Hematopoietic multipotent progenitor cell treated with erythropoietin and hydrocortisone succinate and interleukin-3 and kit ligand, for 6 days (in vitro differentiated cells): ENCODE measurements at regions not wholly inside any gene's neighbourhood (a gene's known extent, or its start where the extent isn't known, plus 50 kb on each side); places are given as distances from the start of the nearest gene placed in this dataset.
A peak's percentile ranks its signal among the peaks of the same experiment; 100 is the strongest.
"Not testable (repeated sequence)": the region's sequence is repeated elsewhere in the genome, so short reads cannot be mapped to it uniquely, and the experiment has no call there.

Experiments used
- DNase-seq: peaks from one replicate; pipeline ENCODE4 v3.0.0-alpha.2; 2015

DNA sequence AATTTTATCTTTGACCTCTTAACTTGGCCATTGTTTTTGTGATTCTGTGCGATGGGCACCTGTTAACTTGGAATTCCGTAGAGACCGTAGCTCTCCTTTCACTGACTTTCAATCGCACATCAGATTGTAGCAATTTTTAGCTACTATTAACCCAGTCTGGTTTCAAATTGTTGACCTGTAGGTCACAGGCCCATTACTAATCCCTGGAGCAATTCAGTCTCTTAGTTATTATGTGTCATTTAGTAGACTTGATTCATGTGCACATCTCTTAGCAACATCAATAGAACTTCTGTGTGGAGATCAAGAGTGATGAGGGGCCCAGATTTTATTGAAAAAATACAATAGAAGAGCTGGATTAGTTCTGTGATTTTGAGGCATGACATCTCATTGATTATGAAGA, 549.6 kb upstream of the SLC10A2 start:
- DNase-seq, result no peak

DNA sequence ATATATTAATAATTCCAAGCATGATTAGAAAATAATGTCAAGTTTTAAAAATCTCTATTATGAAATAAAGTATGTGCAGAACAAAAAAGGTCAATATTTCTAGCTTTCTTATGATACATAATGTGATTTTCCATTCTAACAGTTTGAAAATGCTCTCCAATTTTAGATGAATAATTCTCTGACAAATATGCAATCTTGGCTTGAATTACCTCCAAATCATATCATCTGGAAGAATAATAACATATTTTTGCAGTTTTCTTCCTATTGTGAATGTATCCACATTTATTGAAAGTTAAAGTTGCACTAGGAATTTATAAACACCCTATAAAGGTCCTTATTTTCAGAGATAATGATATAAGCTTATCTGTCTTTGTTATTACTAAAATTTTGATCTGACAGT, 548.5 kb upstream of the SLC10A2 start:
- DNase-seq, result no peak

DNA sequence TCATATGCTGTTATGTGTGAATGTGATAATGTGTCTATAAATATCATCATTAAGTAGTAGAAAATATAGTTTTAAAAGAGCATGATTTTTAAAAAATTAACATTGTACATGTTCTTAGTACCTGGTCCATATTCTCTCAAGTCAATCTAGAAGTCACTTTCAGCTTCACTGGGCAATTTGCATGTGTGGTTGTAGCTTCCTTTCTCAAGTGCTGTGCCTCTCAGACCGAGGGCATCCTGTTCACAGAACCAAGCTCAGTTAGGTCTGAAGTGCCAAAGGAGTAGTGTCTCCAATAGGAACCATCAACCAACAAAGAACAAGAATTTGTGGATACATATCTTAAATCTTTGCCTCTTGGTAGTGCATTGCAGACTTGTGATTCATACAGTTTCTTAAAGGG, 541.8 kb upstream of the SLC10A2 start:
- DNase-seq, result no peak

DNA sequence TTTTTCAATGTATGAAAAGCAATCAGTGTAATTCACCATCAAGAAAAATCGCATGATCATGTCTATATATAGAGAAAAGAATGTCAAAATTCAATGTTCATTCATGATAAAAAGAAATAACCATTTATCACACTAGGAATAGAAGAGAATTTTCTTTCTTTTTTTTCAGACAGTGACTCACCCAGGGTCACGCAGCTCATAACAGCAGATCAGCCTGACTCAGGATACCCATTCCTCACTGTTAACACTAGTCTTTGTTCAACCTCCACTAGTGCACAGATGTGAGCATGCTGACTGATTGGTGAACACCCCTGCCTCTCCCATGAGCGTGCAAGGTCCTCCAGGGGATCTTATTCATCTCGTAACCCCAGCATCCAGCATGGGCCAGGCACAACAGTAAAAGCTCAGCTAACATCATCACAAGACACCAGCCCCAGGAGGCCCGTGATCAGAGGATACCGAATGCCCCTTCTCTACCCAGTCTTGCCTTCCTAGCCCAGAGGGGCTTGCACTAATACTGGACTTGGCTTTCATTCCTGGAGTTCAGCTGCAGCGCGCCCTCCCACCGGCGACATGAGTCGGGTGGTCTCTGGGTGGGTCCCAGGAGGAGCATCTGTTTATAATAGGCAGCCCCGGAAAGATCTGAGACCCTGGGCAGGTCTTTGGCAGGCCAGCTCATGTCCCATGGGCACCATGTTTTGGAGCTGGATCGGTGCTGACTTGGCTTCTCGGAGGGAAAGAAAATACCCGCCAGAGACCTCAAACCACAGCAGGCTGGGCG, 539.5 kb upstream of the SLC10A2 start:
- DNase-seq, result no peak

DNA sequence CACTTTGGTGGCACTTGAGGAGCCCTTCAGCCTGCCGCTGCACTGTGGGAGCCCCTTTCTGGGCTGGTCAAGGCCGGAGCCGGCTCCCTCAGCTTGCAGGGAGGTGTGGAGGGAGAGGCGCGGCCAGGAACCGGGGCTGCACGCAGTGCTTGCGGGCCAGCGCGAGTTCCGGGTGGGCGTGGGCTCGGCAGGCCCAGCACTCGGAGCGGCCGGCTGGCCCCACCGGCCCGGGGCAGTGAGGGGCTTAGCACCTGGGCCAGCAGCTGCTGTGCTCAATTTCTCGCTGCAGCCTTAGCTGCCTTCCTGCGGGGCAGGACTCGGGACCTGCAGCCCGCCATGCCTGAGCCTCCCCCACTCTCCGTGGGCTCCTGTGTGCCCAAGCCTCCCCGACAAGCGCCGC, 533.7 kb upstream of the SLC10A2 start:
- not testable (repeated sequence) for DNase-seq

DNA sequence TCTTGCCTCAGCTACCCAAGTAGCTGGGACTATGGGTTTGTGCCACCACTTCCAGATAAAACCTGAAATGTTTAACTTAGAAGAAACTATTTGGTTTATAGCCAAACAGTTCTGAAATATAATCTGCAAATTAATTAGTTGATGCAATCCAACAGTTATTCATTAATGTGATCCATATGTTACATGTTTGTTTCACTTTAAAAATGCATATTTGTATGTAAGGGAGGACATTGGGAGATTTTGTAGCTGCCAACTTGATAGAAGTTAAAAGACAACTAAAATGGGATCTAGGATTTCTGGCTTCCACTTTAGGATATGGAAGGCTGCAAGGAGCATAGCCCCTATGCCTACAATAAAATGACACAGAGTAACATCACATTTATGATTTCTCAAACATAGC, 532.5 kb upstream of the SLC10A2 start:
- no peak for DNase-seq

DNA sequence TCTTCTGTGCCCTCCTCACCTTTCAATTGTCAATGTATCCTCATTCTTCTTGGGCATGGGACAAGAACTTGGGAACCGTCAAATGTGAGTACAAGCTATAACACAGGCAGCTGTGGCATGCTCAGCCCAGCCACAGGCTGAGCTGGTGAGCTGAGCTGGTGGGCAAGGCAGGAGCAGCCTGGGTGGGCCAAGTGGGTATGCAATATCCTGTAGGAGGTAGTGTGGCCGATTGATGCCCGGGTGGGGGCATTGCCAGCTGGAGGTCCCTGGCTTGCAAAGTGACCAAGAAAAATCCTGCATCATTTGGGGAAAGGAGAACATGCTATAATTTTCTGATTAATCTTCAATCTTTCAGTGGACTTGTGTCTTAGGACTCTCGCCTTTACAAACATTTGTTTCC, 507.2 kb upstream of the SLC10A2 start:
- DNase-seq, result no peak

DNA sequence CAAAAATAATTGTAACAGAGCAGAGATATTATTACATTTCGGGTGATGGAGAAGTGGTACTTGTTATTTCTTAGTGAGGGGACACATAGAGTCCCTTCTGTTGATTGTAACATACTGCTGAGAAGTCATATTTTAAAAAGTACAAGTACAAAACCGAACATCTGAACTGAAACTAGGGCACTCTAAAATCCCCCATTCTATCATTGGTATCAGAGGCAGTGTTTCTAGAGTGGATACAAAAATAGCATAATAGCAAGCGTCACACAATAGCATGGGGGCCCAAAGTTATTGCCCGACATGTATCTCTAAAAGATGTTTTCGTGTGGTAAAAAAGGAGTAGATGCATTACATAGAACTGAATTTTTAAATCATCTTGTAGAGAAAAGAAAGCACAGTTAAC, 502.1 kb upstream of the SLC10A2 start:
- no peak for DNase-seq

DNA sequence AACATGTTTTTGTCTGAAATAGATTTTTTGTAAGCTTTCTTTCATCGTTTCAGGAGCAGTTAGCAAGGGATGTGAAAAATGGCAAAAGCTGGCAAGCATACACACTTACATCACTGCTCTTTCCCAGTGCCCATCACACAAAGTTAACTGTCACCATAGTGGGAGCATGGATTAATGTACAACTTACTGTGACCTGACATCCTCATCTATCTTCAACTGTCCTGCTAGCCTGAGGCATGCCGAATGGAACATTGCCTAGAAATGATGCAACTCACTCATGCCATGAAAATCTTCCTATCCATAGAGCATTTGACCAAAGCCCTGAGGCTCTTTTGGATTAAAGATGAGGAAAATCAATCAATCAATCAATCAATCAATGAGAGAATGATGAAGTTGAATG, 491.7 kb upstream of the SLC10A2 start:
- DNase-seq, result no peak

DNA sequence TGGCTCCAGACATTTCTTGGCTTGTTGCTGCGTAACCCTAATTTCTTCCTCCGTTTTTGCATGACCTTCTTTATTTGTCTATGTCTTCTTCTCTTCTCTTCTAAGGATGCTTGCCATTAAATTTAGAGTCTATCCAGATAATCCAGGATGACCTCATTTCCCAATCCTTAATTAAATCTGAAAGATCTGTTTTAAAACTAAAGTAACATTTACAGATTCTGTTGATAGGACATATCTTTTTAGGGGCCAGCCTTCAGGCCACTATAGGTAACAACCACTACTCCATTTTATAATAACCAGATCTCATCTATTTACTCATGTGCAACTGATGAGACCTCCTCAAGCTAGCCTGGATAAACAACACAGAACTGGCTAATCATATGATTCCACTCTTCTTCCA, 490.5 kb upstream of the SLC10A2 start:
- no peak for DNase-seq

DNA sequence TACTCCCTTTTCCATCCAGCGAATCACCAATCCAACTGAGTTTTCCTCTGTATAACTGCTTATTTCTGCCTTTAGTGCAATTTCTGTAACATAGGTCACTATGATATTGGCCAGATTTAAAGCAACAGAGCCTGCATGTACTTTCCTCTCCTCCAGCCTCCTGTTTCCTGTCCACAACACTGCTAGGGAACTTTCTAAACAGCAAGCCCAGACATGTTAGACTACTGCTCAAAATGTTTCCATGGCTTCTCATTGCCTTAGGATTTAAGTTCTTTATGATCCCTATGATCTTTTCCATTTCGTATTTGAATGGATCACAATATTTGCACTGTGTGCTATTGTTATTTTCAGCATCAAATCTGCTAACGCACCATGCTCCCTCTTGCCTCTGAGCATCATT, 481.7 kb upstream of the SLC10A2 start:
- no peak for DNase-seq

DNA sequence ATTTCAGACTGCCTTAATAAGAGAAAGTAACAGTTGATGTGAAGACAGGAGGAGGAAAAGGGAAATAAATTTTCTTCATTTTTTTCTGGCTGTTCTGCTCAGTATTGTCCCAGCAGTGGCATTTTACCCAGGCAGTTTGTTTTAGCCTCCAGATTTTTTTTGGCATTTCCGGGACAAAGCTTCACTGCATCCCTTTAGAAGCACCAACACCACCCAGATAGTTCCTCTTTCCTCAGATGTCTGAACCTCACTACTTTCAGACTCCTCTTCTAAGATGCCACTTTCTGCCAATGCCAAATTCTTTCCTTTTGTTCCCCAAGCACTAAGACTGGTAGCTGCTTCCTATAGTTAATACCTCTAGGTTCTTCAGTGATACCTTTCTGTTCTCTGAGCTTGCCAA, 480.1 kb upstream of the SLC10A2 start:
- no peak for DNase-seq

DNA sequence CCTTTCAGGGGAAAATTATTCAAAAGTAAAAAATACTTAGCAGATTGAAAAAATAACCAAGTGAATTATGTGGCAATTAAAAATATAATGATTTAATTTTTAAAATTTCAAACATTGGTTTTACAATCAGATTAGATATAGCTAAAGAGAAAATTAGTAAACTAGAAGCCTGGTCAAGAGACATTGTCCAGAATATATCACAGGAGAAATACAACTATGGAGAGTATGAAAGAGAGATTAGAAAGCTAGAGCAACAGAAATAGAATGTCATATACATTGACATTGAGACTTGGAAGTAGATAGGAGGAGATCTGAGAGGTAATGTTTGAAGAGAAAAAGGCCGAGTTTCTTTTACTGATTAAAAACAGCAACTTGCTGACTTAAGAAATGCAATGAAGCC, 476.4 kb upstream of the SLC10A2 start:
- no peak for DNase-seq

DNA sequence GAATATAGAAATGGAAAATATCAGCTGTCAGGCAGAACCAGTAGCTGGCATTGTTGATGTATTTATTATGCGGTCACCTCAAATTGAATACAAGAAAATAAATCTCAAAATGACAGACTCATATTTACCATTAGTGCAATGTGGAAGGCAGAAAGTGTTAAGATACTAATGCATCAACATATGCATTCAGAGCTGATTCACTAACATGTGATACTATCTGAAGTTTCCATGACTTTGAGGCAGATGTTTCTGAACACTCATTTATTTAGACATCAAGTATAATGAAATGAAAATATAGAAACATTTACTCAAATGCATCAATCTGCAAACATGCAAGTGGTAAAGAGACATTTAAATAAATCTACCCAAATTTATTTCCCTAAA, 474.2 kb upstream of the SLC10A2 start:
- no peak for DNase-seq

DNA sequence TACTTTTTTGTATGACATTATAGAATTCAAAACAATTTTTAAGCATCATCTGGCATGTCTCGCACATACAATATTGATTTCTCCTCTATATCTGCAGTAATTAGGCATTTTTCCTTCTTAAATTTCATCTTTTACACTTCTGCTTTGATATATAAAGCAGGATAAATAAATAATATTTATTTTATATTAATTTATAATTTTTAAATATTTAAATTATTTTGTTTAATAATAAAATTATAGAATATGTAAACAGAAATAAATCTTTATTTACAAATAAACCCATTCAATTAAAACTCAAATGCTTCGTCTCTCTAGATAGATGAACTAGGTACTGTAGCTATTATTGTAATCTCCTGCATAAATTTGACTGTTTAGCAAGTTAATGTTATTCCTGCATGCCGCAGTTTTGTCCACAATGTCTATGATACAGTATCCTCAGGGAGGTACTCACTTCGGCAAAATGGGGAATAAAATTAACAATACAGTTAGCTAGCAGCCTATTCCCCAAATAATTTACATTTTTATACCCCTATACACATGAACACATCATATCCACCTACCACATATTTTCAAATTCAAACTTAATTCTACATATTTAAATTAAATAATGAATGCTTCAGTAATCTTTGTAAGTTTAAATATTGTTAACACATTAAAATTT, 473.6 kb upstream of the SLC10A2 start:
- DNase-seq, result no peak

DNA sequence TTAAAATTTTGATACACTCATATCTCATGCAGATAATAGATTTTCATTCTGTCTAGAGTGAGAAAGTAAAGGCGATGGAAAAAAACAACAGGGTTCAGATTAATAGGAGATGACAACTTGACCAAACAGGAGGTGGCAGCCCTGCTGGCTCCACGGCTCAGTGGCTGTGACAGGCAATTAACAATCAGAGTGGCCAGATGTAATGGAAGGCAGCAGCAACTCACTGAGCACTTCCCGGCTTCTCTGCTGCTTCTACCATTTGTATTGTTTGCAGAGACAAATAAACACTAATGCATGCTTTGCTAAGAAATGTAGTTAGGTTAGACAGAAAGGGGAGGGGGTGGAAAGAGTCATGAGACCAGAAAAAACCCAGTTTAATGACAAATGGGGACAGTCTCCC, 473.0 kb upstream of the SLC10A2 start:
- DNase-seq, result no peak

DNA sequence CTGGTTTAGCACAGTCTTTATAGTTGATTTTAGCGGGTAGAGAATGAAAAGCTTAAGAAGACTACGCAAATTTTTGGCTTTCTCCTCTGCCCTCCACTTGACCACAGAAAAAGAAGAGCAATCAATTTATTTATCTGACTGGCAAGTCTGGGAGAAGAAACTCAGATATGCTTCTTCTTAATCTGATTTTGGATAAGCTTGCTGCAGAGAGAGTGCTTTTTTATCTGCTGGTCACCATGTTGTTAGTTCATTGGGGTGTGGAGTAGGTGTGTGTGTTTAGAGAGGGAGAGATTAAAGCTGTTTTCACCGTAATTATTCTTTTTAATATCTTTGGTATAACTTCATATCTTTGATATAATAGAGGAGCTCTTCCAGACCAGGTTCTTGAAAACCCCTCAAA, 471.4 kb upstream of the SLC10A2 start:
- no peak for DNase-seq

DNA sequence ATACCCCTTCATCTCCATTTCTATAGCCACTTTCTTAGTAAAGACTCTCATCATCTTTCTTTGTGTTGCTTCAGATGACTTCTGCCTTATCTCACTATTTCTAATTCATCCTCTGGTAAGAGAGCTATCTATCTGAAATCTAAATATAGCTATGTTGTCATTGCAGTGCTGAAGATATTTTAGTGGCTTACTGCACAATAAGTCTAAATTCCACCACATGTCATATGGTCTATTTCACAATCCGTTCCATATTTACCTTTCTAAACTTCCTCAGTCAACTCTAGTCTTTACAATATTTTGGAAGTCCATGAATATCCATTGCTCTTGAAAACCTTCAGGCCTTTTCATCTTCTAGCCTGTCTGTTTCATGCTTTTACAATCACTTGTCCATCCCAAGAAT, 465.1 kb upstream of the SLC10A2 start:
- peak; percentile 11 for DNase-seq

DNA sequence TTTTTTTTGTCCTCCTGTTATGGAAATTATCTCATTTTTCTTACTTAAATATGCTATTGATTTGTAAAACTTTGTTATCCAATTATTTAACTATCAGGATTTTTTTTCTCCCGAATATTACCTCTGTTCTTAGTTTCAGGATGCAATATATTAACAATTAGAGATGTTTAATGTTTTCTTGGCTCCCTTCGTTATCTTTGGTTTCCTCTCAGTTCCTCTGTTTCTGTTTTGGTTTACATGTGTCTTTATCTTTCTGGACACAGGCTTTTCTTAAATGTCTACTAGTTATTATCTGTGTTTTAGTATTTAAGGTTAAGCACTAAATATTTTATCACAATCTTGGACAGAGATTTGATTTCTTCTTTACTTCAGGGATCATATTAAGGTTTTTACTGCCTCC, 462.2 kb upstream of the SLC10A2 start:
- no peak for DNase-seq

DNA sequence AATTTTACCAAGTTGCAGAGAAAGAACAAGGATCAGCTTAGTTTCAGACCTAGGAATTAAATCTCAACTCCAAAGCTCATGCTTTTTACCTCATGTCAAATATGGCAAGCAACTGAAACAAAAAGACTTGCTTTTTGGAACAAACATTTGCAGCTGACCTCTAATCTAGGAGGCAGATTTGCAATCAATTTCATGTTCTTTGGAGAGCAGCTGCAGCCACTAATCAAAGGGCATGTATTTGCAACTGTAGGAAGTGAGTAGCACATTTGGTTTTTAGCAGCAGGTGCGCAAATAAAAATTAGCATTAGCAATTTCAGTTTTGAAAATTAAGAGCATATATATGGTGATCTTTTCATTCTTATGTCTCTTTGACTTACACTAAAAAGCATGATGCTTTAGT, 459.3 kb upstream of the SLC10A2 start:
- no peak for DNase-seq

DNA sequence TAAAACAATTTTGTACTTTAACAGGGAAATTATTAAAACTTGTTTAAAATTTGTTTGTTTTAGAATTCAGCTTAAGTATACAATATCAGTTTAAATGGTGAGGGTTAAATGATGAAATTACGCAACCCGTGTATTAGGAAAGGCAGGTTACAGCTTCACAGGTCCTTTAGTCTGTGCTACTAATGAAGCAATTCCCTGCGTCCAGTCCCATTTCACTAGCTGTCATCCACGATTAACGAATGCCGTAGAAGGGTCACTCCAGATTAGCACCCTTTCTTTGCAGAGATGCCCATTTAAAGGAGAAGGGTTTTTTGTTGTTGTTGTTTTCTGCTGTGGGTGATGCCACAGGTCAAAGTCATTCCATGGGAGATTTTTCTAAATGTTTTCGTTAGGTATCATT, 457.6 kb upstream of the SLC10A2 start:
- no peak for DNase-seq

DNA sequence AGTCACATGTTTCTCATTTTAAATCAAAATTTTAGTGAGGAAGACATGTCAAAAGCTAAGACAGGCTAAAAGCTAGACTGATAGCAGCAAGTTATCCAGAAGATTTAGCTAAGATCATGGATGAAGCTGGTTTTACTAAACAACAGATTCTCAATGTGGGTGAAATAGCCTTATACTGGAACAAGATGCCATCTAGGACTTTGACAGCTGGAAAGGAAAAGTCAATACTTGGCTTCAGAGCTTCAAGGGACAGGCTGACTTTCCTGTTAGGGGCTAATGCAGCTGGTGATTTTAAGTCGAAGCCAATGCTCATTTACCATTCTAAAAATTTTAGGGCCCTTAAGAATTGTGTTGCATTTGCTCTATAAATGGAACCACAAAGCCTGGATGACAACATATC, 455.3 kb upstream of the SLC10A2 start:
- DNase-seq, result no peak

DNA sequence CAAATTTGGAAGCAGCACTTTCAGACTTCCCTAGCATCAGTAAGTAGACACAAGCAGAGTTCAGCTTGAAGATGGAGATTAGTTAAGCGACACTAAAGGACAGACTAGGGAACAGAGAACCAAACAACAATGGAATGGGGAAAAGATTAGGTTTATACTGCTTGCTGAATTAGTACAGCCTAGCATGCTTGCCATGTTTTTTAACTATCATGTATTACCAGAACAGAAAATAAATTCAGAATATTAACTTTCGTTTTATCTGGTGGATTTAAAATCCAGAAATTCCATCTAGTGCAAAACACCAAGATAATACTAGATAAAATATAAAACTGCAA, 451.5 kb upstream of the SLC10A2 start:
- no peak for DNase-seq

DNA sequence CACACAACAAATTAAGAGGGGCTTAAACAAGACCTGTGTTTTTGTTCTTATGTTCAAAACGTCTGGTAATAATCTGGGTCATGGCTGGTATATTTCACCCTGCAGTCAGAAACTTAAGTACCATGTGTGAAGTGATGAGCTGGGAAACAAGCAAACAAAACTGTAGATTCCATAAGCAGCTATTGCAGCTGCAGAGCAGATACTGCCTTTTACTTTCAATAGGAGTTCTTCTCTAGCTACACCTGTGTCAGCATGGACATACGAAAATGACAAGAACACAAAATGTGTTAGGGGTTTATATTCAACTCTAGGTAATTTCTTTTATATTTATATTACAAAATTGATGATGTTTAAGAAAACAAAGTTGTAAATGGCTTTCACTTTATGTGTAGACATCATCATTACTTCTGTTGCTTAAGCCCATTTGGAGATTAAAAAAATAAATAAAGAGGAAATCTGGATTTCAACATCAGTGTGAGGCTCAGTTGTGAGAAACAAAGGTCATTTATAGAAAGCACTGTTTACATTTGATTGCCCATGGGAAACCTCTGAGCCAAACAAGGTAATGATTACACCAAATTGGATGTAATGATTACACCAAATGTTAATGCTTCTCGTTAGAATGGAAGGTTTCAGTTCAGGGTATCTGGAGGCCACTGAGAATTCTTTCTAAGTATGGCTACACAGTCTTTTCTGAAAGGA, 451.0 kb upstream of the SLC10A2 start:
- no peak for DNase-seq
